ENCODE measurements at regions not wholly inside any gene's neighbourhood (a gene's known extent, or its start where the extent isn't known, plus 50 kb on each side); places are given as distances from the start of the nearest gene placed in this dataset.

DNA sequence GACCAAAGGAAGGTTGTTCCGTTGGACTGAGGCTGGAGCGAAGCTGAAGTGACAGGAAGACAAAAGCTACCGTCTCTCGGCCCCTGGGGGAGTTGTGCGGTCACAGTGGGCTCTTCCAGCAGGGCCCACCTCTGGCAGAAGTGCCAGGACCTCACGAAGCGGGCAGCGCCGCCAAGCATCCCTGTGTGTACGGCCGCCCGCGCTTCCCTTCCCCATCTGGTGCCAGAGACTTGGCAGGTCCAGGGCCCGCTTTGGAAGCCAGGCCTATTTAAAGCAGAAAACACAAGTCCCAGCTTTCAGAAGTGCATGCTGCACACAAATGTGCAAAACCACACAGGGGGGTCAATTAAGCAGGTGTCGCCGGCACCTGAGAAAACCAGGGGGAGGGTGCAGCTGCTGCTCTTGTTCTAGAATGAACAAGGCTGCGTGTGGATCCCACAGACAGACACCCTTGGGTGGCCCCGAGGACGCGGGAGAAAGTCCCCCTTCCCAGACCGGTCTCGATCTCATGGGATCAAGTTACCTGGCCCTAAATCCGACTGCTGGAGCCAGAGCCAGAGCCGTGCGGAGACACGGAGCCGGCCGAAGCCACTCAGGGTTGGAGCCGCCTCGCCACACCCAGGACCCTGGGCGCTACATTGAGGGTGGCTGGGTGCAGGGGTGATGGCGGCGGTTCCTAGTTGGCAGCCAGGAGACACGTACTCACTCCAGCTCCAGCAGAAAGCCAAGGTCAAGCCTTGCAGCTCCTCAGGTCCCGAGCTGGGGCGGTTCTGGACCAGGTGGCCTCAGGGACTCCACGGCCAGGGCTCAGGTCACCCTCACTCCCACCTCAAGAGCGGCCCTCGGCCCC, 51.8 kb upstream of the PPP2R2D start:
- Histone ChIP-seq H3K9ac (ENCODE audit: low read length) (no peak overlapping the region), H3K4me3 (ENCODE audit: low read length) (no peak overlapping the region), H3K4me1 (ENCODE audit: control insufficient read depth, low read depth, low read length) (no peaks in the 10 kb centered on the region), H3K9me3 (ENCODE audit: control insufficient read depth, low read depth, low read length) (no peaks in the 10 kb centered on the region), H3K27me3 (ENCODE audit: control insufficient read depth, insufficient read depth, low read length) (no peaks in the 10 kb centered on the region), H3K36me3 (ENCODE audit: control insufficient read depth, low read depth, low read length) (no peaks in the 10 kb centered on the region), H3K27ac (ENCODE audit: low read length) (no peak overlapping the region)

DNA sequence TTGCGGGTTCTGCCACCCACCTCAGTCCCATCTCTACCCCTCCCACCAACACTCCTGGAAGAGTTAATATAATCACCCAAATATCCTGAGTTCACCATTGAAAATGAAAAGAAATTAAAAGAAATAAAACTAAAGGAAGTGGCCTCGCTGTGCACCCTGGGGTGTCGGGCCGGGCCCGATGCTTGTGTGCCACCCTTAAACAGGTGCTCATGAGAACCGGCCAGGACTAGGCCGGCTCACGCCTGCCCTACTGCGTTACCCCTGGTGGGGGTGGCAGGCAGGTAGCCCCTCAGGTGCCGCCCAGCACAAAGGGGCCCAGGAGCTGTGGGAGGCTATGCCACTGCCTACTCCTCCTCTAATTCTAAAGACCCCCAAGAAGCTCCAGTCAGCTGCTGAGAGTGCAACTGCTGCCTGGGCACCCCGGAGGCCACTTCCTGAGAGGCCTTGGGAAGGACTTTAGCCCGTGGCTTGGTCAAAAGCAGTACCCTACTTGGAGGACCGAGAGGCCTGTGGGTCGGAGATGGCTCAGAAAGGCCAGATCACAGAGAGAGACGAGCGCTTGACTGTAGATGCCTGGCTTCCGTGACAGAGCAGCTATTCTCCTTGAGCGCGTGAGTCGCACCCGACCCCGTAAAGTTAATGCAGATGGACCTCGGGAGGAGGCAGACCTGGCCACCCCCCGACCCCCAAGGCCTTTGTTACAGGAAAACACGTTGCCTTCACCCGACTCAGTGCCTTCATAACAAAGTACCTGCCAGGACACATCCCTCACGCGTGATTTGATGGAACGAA, 51.0 kb upstream of the PPP2R2D start:
- Histone ChIP-seq H3K9ac (ENCODE audit: low read length) (no peak overlapping the region), H3K9me3 (ENCODE audit: control insufficient read depth, low read depth, low read length) (no peaks in the 10 kb centered on the region), H3K4me3 (ENCODE audit: low read length) (no peak overlapping the region), H3K27me3 (ENCODE audit: control insufficient read depth, insufficient read depth, low read length) (no peaks in the 10 kb centered on the region), H3K4me1 (ENCODE audit: control insufficient read depth, low read depth, low read length) (no peaks in the 10 kb centered on the region), H3K36me3 (ENCODE audit: control insufficient read depth, low read depth, low read length) (no peaks in the 10 kb centered on the region), H3K27ac (ENCODE audit: low read length) (no peak overlapping the region)

DNA sequence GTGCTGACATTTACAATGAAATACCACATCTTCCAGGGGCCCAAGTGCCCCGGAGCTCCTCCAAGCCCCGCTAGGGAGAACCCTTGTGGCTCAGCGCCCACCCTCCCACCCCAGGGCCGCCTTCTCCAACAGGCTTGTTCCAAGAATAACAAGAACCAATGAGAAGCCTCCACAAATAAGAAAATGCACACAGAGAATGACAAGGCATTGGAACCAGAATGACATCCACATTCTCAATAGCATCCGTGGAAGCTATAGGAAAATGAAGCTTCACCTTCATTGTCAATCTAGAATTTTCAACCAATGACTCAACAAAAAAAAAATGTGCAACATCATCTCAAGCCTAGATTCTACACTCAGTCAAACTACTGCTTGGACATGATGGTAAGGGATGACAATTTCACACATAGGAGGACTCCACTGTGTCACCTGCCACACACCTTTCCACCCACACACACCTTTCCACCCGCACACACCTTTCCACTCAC, 50.4 kb upstream of the PPP2R2D start:
- Histone ChIP-seq H3K4me3 (ENCODE audit: low read length) (no peak overlapping the region), H3K9ac (ENCODE audit: low read length) (no peak overlapping the region), H3K4me1 (ENCODE audit: control insufficient read depth, low read depth, low read length) (no peaks in the 10 kb centered on the region), H3K36me3 (ENCODE audit: control insufficient read depth, low read depth, low read length) (no peaks in the 10 kb centered on the region), H3K9me3 (ENCODE audit: control insufficient read depth, low read depth, low read length) (no peaks in the 10 kb centered on the region), H3K27ac (ENCODE audit: low read length) (no peak overlapping the region), H3K27me3 (ENCODE audit: control insufficient read depth, insufficient read depth, low read length) (no peaks in the 10 kb centered on the region)

Measured in iPS-18a (cell line).